SK-N-SH (cell line): ENCODE measurements at regions not wholly inside any gene's neighbourhood (a gene's known extent, or its start where the extent isn't known, plus 50 kb on each side); places are given as distances from the start of the nearest gene placed in this dataset.

Experiments
- CTCF ChIA-PET: fragments of 300-600, 350-600 bp; formaldehyde crosslinking; extraction: SDS; loops from one replicate; lab custom pipeline; 2021; lab: Yijun Ruan, JAX
- POLR2A ChIA-PET: fragments of 350-600 bp; sonication (Branson Sonifier 250); formaldehyde crosslinking; extraction: SDS; loops from one replicate; lab custom pipeline; 2020; ENCODE audit warnings: antibody characterized with exemption, inconsistent platforms; lab: Yijun Ruan, JAX
- DNase-seq: peaks from one replicate; pipeline ENCODE4 v3.0.0; 2012
- H2AFZ ChIP-seq: fragments of 200-600 bp; sonication (generic); 2 replicates; pipeline ENCODE4 v1.8.1; 2016; ENCODE audit warnings: antibody characterized with exemption, mild to moderate bottlenecking, low read depth
- H3F3A ChIP-seq: fragments of 200-600 bp; sonication (generic); replicated peaks from 2 replicates; pipeline ENCODE3; 2016; ENCODE audit warnings: antibody characterized with exemption, mild to moderate bottlenecking; ENCODE audit not compliant: insufficient read depth
- H3K27ac ChIP-seq, 2 experiments: fragments of 200-500 bp in 1 of 2; fragments of 200-600 bp in 1 of 2; sonication (Bioruptor generic) in 1 of 2; sonication (generic), shearing (Covaris generic) in 1 of 2; 2 replicates each; pipeline versions ENCODE4 v1.5.1 to v1.6.1; 2014 to 2016; ENCODE audit warnings: low read depth in 2 of 2, inconsistent platforms in 1 of 2, low read length in 1 of 2, mild to moderate bottlenecking in 1 of 2, mixed read lengths in 1 of 2
- H3K27me3 ChIP-seq: fragments of 200-600 bp; sonication (generic), shearing (Covaris generic); 2 replicates; pipeline ENCODE4 v1.6.1; 2016; ENCODE audit warnings: mixed run types; ENCODE audit not compliant: insufficient read depth
- H3K36me3 ChIP-seq, 2 experiments: fragments of 200-500 bp in 1 of 2; fragments of 200-600 bp in 1 of 2; sonication (Bioruptor generic) in 1 of 2; sonication (generic) in 1 of 2; replicated peaks in 1 of 2; 2 replicates each; pipeline versions ENCODE3 to v1.5.1; 2014 to 2016; ENCODE audit warnings: low read length in 1 of 2, mild to moderate bottlenecking in 1 of 2; ENCODE audit not compliant: insufficient read depth in 2 of 2, control insufficient read depth in 1 of 2
- H3K4me1 ChIP-seq, 2 experiments: fragments of 200-500 bp in 1 of 2; fragments of 200-600 bp in 1 of 2; sonication (Bioruptor generic) in 1 of 2; sonication (generic), shearing (Covaris generic) in 1 of 2; 2 replicates each; pipeline versions ENCODE4 v1.5.1 to v1.6.1; 2014 to 2016; ENCODE audit warnings: low read depth in 1 of 2, low read length in 1 of 2, mixed run types in 1 of 2; ENCODE audit not compliant: insufficient read depth in 2 of 2, control insufficient read depth in 1 of 2
- H3K4me2 ChIP-seq: fragments of 200-600 bp; sonication (generic), shearing (Covaris generic); 2 replicates; pipeline ENCODE4 v1.6.1; 2017; ENCODE audit warnings: mixed run types
- H3K4me3 ChIP-seq, 2 experiments: fragments of 200-500 bp in 1 of 2; fragments of 200-600 bp in 1 of 2; sonication (Bioruptor generic) in 1 of 2; sonication (generic), shearing (Covaris generic) in 1 of 2; 2 replicates each; pipeline versions ENCODE4 v1.5.1 to v1.8.1; 2014 to 2016; ENCODE audit warnings: low read depth in 2 of 2, inconsistent platforms in 1 of 2, low read length in 1 of 2, mild to moderate bottlenecking in 1 of 2, mixed read lengths in 1 of 2, moderate library complexity in 1 of 2
- H3K79me2 ChIP-seq: fragments of 200-600 bp; sonication (generic); 2 replicates; pipeline ENCODE4 v1.8.1; 2017; ENCODE audit warnings: mild to moderate bottlenecking; ENCODE audit not compliant: insufficient read depth
- H3K9ac ChIP-seq: fragments of 200-600 bp; sonication (generic); 2 replicates; pipeline ENCODE4 v1.6.1; 2017; ENCODE audit warnings: mixed run types
- H3K9me2 ChIP-seq: fragments of 200-600 bp; sonication (generic); 2 replicates; pipeline ENCODE4 v1.6.1; 2017; ENCODE audit warnings: mixed run types
- H3K9me3 ChIP-seq: fragments of 200-600 bp; sonication (generic); 2 replicates; pipeline ENCODE4 v1.6.1; 2017; ENCODE audit warnings: mixed run types, mild to moderate bottlenecking, moderate library complexity
- H4K20me1 ChIP-seq: fragments of 200-600 bp; sonication (generic); 2 replicates; pipeline ENCODE4 v1.6.1; 2017; ENCODE audit warnings: mild to moderate bottlenecking, mixed run types; ENCODE audit not compliant: insufficient read depth
- EP300 ChIP-seq, 2 experiments: IDR thresholded peaks; 2 replicates each; pipeline versions ENCODE4 v1.4.0 to v1.6.1; 2012; ENCODE audit warnings: borderline replicate concordance in 1 of 2, low read depth in 1 of 2, low read length in 1 of 2
- JUND ChIP-seq: IDR thresholded peaks from 2 replicates; pipeline ENCODE4 v1.4.0; 2012
- MEF2A ChIP-seq: IDR thresholded peaks from 2 replicates; pipeline ENCODE4 v1.4.0; 2012; ENCODE audit warnings: low read depth, borderline replicate concordance
- RAD21 ChIP-seq: IDR thresholded peaks from 2 replicates; pipeline ENCODE4 v1.6.1; 2012; ENCODE audit warnings: mild to moderate bottlenecking, low read length
- RCOR1 ChIP-seq: fragments of 150-350 bp; IDR thresholded peaks from 2 replicates; pipeline ENCODE4 v1.6.1; 2017; ENCODE audit warnings: antibody characterized with exemption, low read length
- REST ChIP-seq: IDR thresholded peaks from 2 replicates; pipeline ENCODE4 v1.6.1; 2012; ENCODE audit warnings: mild to moderate bottlenecking, low read depth, low read length, moderate library complexity
- RFX5 ChIP-seq: IDR thresholded peaks from 2 replicates; pipeline ENCODE4 v1.6.1; 2012; ENCODE audit warnings: mild to moderate bottlenecking, improper control_type of control experiment, low read length
- RXRA ChIP-seq: IDR thresholded peaks from 2 replicates; pipeline ENCODE4 v1.4.0; 2012; ENCODE audit warnings: low read depth, mild to moderate bottlenecking, borderline replicate concordance
- SIN3A ChIP-seq: IDR thresholded peaks from 2 replicates; pipeline ENCODE4 v1.6.1; 2012; ENCODE audit warnings: low read depth, mild to moderate bottlenecking, low read length, moderate library complexity, borderline replicate concordance
- TAF1 ChIP-seq: IDR thresholded peaks from 2 replicates; pipeline ENCODE4 v1.6.1; 2012; ENCODE audit warnings: low read depth, mild to moderate bottlenecking, low read length, moderate library complexity, borderline replicate concordance
- TCF12 ChIP-seq: IDR thresholded peaks from 2 replicates; pipeline ENCODE4 v1.4.0; 2012
- ZBTB33 ChIP-seq: IDR thresholded peaks from 2 replicates; pipeline ENCODE4 v1.4.0; 2012; ENCODE audit warnings: low read depth, borderline replicate concordance
- WGBS: methylation state at CpG from one replicate; pipeline ENCODE4 v1.1.6; 2017; ENCODE audit warnings: low lambda C conversion rate; 5-methylcytosine and 5-hydroxymethylcytosine counted together

- POLR2A ChIA-PET: no interaction called here
- DNase-seq: no peak
- Histone ChIP-seq H4K20me1 (no peaks in the 10 kb centered on the region), H3K4me1 (peaks cover 4 to 12% of the 10 kb centered on the region in 2 experiments; a peak in 2 of 4 replicates), H3F3A (peaks cover 8% of the 10 kb centered on the region), H3K27me3 (no peaks in the 10 kb centered on the region)
- no peak for TF ChIP-seq TCF12
- TF ChIP-seq ZBTB33: no peak
- TF ChIP-seq, all 33 proteins: peak for 0
- Histone ChIP-seq H3K4me2 (no peak overlapping the region), H3K27ac (no peak overlapping the region), H3K9ac (no peak overlapping the region), H3K36me3 (no peaks in the 10 kb centered on the region), H3K4me3 (no peak overlapping the region), H3K9me2 (no peaks in the 10 kb centered on the region), H3K79me2 (no peaks in the 10 kb centered on the region), H2AFZ (no peak overlapping the region), H3K9me3 (no peaks in the 10 kb centered on the region)
- CTCF ChIA-PET: interaction anchor here (2.4 kb wide), 1 partner anchor 19 kb away, joined by 10 read pairs; no protein-coding TSS in a partner anchor
- 65% methylated on average over 5 of the region's 5 CpGs for WGBS
These were observed 197.3 kb upstream of the CLINT1 start for GRCh38 chr5:158056130-158056825.

GRCh38 chr5:158055111-158055501 is 196.2 kb upstream of the CLINT1 start:
- no peaks in the 10 kb centered on the region for H3K9me3 ChIP-seq
- H3F3A ChIP-seq: peaks cover 14% of the 10 kb centered on the region
- peak overlapping the region; percentile 51; the same call in 1 of the 2 replicates for H3K4me2 ChIP-seq
- DNase-seq: no peak
- 35% methylated on average over 4 of the region's 4 CpGs for WGBS
- H3K27me3 ChIP-seq: no peaks in the 10 kb centered on the region
- ChIA-PET CTCF (interaction anchor here (1.0 to 2.4 kb wide), 3 partner anchors 20 to 1078 kb away, joined by 3 to 10 read pairs (median 3); no protein-coding TSS in a partner anchor), POLR2A (no interaction called here)
- peaks cover 4 to 12% of the 10 kb centered on the region in 2 experiments; a peak in 2 of 4 replicates for H3K4me1 ChIP-seq
- TF ChIP-seq RXRA (no peak), REST (no peak), JUND (no peak), SIN3A (no peak), TAF1 (no peak), RFX5 (no peak), RCOR1 (no peak), MEF2A (no peak), EP300 (IDR thresholded peaks at IDR 0.05; ENCODE audit: borderline replicate concordance in 1 of 2, low read depth in 1 of 2, low read length in 1 of 2) (no peak), RAD21 (no peak)
- H2AFZ ChIP-seq: no peak overlapping the region
- no peaks in the 10 kb centered on the region for H3K79me2 ChIP-seq
- peak overlapping the region; percentile 2 to 53; a peak in 3 of 4 replicates for H3K27ac ChIP-seq
- H3K36me3 ChIP-seq: no peaks in the 10 kb centered on the region
- no peak overlapping the region for H3K4me3 ChIP-seq
- no peaks in the 10 kb centered on the region for H3K9me2 ChIP-seq
- H3K9ac ChIP-seq: no peak overlapping the region
- H4K20me1 ChIP-seq: no peaks in the 10 kb centered on the region
